Neural cell (in vitro differentiated cells): ENCODE measurements at regions not wholly inside any gene's neighbourhood (a gene's known extent, or its start where the extent isn't known, plus 50 kb on each side); places are given as distances from the start of the nearest gene placed in this dataset.

Experiments used
- POLR2AphosphoS5 ChIP-seq: IDR thresholded peaks from 2 replicates; pipeline ENCODE4 v1.6.1; 2012
- TF ChIP-seq, protein P1 (sequence below): fragments of 450-650 bp; IDR thresholded peaks from 2 replicates; pipeline ENCODE4 v1.5.1; 2014; ENCODE audit warnings: antibody characterized with exemption, mild to moderate bottlenecking, moderate library complexity; ENCODE audit not compliant: poor library complexity, severe bottlenecking

DNA sequence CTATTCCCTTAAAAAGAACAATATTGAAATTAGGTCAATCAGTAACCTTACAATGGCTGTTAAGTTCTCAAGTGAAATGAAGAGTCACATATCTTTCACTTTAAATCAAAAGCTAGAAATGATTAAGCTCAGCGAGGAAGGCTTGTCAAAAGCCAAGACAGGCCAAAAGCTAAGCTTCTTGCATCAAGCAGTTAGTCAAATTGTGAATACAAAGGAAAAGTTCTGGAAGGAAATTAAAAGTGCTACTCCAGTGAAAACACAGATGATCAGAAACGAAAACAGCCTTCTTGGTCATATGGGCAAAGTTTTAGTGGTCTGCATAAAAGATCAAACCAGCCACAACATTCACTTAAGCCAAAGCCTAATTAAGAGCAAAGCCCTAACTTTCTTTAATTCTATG is 402.6 kb upstream of the ZEB2 start:
- TF ChIP-seq, protein P1, sequence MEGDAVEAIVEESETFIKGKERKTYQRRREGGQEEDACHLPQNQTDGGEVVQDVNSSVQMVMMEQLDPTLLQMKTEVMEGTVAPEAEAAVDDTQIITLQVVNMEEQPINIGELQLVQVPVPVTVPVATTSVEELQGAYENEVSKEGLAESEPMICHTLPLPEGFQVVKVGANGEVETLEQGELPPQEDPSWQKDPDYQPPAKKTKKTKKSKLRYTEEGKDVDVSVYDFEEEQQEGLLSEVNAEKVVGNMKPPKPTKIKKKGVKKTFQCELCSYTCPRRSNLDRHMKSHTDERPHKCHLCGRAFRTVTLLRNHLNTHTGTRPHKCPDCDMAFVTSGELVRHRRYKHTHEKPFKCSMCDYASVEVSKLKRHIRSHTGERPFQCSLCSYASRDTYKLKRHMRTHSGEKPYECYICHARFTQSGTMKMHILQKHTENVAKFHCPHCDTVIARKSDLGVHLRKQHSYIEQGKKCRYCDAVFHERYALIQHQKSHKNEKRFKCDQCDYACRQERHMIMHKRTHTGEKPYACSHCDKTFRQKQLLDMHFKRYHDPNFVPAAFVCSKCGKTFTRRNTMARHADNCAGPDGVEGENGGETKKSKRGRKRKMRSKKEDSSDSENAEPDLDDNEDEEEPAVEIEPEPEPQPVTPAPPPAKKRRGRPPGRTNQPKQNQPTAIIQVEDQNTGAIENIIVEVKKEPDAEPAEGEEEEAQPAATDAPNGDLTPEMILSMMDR: no peak
- no peak for TF ChIP-seq POLR2AphosphoS5
